CD14-positive monocyte (primary cell): ENCODE measurements at regions not wholly inside any gene's neighbourhood (a gene's known extent, or its start where the extent isn't known, plus 50 kb on each side); places are given as distances from the start of the nearest gene placed in this dataset.

Source experiments
- DNase-seq, 3 donors: peaks; one replicate each; pipeline ENCODE4 v3.0.0-alpha.2; 2011 to 2022
- H2AFZ ChIP-seq: 2 replicates; pipeline ENCODE4 v1.6.0; 2012; ENCODE audit warnings: mild to moderate bottlenecking, low read depth, low read length, inconsistent platforms; ENCODE audit not compliant: insufficient read depth, poor library complexity, severe bottlenecking
- H3K27ac ChIP-seq, 2 donors: 1 replicate in 1 of 2; 2 replicates in 1 of 2; pipeline ENCODE4 v1.5.1; 2012 to 2013; ENCODE audit warnings: low read length in 2 of 2, control low read depth in 1 of 2, inconsistent platforms in 1 of 2, low read depth in 1 of 2, mild to moderate bottlenecking in 1 of 2
- H3K27me3 ChIP-seq, 2 donors: one replicate each; pipeline versions ENCODE4 v1.6.0 to v1.6.1; 2011 to 2013; ENCODE audit warnings: low read length in 2 of 2; ENCODE audit not compliant: control insufficient read depth in 2 of 2, insufficient read depth in 2 of 2
- H3K36me3 ChIP-seq, 2 donors: replicated peaks in 1 of 2; 1 replicate in 1 of 2; 2 replicates in 1 of 2; pipeline versions ENCODE4 v1.5.1 to v1.6.1; 2012 to 2013; ENCODE audit warnings: low read length in 2 of 2, control low read depth in 1 of 2, inconsistent platforms in 1 of 2, mild to moderate bottlenecking in 1 of 2; ENCODE audit not compliant: insufficient read depth in 2 of 2, control insufficient read depth in 1 of 2
- H3K4me1 ChIP-seq, 2 donors: 1 replicate in 1 of 2; 2 replicates in 1 of 2; pipeline versions ENCODE4 v1.5.1 to v1.6.1; 2012 to 2013; ENCODE audit warnings: low read length in 2 of 2, control low read depth in 1 of 2, inconsistent platforms in 1 of 2, mild to moderate bottlenecking in 1 of 2, moderate library complexity in 1 of 2; ENCODE audit not compliant: insufficient read depth in 2 of 2, control insufficient read depth in 1 of 2
- H3K4me2 ChIP-seq: replicated peaks from 2 replicates; pipeline ENCODE3; 2012; ENCODE audit warnings: low read length, moderate library complexity, mild to moderate bottlenecking; ENCODE audit not compliant: poor library complexity, severe bottlenecking; ENCODE audit errors: extremely low read depth
- H3K4me3 ChIP-seq, 3 experiments: fragments of 200-600 bp in 1 of 3; sonication (generic) in 1 of 3; replicated peaks in 1 of 3; 1 replicate in 2 of 3; 2 replicates in 1 of 3; pipeline ENCODE4 v1.5.1; 2011 to 2013; ENCODE audit warnings: low read length in 3 of 3, mild to moderate bottlenecking in 3 of 3, control low read depth in 2 of 3, low read depth in 2 of 3, inconsistent platforms in 1 of 3, moderate library complexity in 1 of 3
- H3K79me2 ChIP-seq: 2 replicates; pipeline ENCODE4 v1.6.0; 2012; ENCODE audit warnings: mild to moderate bottlenecking, control low read depth, inconsistent platforms, low read length, moderate library complexity; ENCODE audit not compliant: insufficient read depth
- H3K9ac ChIP-seq: 2 replicates; pipeline ENCODE4 v1.6.0; 2017; ENCODE audit warnings: low read length, mild to moderate bottlenecking; ENCODE audit not compliant: insufficient read depth, poor library complexity, severe bottlenecking
- H3K9me3 ChIP-seq, 2 donors: replicated peaks in 1 of 2; 1 replicate in 1 of 2; 2 replicates in 1 of 2; pipeline versions ENCODE4 v1.5.1 to v1.6.1; 2012 to 2013; ENCODE audit warnings: low read length in 2 of 2, control low read depth in 1 of 2; ENCODE audit not compliant: control insufficient read depth in 1 of 2, insufficient read depth in 1 of 2
- H4K20me1 ChIP-seq: 2 replicates; pipeline ENCODE4 v1.6.0; 2012; ENCODE audit warnings: mild to moderate bottlenecking, low read length, control low read depth, moderate library complexity; ENCODE audit not compliant: insufficient read depth
- H3K27ac Mint-ChIP-seq, 7 donors: one replicate each; pipeline ENCODE4 v1.8.0; 2020; ENCODE audit warnings: mild to moderate bottlenecking in 7 of 7, mixed read lengths in 7 of 7, moderate library complexity in 6 of 7, inconsistent platforms in 2 of 7
- H3K27me3 Mint-ChIP-seq, 3 donors: one replicate each; pipeline ENCODE4 v1.8.0; 2021 to 2022; ENCODE audit warnings: low read depth in 3 of 3, mild to moderate bottlenecking in 3 of 3, mixed read lengths in 3 of 3, moderate library complexity in 3 of 3, inconsistent platforms in 1 of 3
- H3K36me3 Mint-ChIP-seq, 2 donors: one replicate each; pipeline ENCODE4 v1.8.0; 2020; ENCODE audit warnings: mixed read lengths in 2 of 2, inconsistent platforms in 1 of 2, mild to moderate bottlenecking in 1 of 2
- H3K4me1 Mint-ChIP-seq: one replicate; pipeline ENCODE4 v1.8.0; 2020; ENCODE audit warnings: mild to moderate bottlenecking, mixed read lengths
- H3K4me3 Mint-ChIP-seq, 2 donors: one replicate each; pipeline ENCODE4 v1.8.0; 2020; ENCODE audit warnings: mild to moderate bottlenecking in 2 of 2, mixed read lengths in 2 of 2, moderate library complexity in 1 of 2
- H3K9me3 Mint-ChIP-seq, 7 donors: one replicate each; pipeline ENCODE4 v1.8.0; 2020 to 2022; ENCODE audit warnings: mixed read lengths in 7 of 7, mild to moderate bottlenecking in 6 of 7, moderate library complexity in 6 of 7, inconsistent platforms in 2 of 7
- WGBS: methylation state at CpG from one replicate; pipeline ENCODE4 v1.1.5; 2013; ENCODE audit warnings: missing lambda C conversion rate; ENCODE audit not compliant: insufficient coverage; 5-methylcytosine and 5-hydroxymethylcytosine counted together
- intact Hi-C, 2 donors: fragments of 100-400 bp; cut with micrococcal nuclease; formaldehyde crosslinking; loops; one replicate each; pipeline versions ENCODE4 v1.15.0 to v1.15.1; 2023
- TF ChIP-seq, protein P1 (sequence below): fragments of 200-600 bp; IDR thresholded peaks from one replicate; pipeline ENCODE4 v1.8.0; 2022; ENCODE audit warnings: antibody characterized with exemption, mild to moderate bottlenecking

GRCh38 chr3:168824107-168824506 is 728.4 kb upstream of the GOLIM4 start:
- no peak overlapping the region for H3K27ac Mint-ChIP-seq
- Histone ChIP-seq H3K79me2 (no peaks in the 10 kb centered on the region), H4K20me1 (no peaks in the 10 kb centered on the region), H3K4me1 (no peaks in the 10 kb centered on the region), H3K4me2 (no peak overlapping the region), H3K27me3 (no peaks in the 10 kb centered on the region), H3K9ac (no peak overlapping the region), H3K36me3 (no peaks in the 10 kb centered on the region), H3K27ac (no peak overlapping the region), H3K4me3 (no peak overlapping the region), H3K9me3 (no peaks in the 10 kb centered on the region), H2AFZ (no peak overlapping the region)
- 100% methylated on average over 1 of the region's 2 CpGs for WGBS
- no peaks in the 10 kb centered on the region for H3K9me3 Mint-ChIP-seq
- H3K27me3 Mint-ChIP-seq, result peaks cover 0 to 4% (median 0%) of the 10 kb centered on the region in 3 donors
- no peaks in the 10 kb centered on the region for H3K36me3 Mint-ChIP-seq
- DNase-seq, result no peak
- TF ChIP-seq, protein P1, sequence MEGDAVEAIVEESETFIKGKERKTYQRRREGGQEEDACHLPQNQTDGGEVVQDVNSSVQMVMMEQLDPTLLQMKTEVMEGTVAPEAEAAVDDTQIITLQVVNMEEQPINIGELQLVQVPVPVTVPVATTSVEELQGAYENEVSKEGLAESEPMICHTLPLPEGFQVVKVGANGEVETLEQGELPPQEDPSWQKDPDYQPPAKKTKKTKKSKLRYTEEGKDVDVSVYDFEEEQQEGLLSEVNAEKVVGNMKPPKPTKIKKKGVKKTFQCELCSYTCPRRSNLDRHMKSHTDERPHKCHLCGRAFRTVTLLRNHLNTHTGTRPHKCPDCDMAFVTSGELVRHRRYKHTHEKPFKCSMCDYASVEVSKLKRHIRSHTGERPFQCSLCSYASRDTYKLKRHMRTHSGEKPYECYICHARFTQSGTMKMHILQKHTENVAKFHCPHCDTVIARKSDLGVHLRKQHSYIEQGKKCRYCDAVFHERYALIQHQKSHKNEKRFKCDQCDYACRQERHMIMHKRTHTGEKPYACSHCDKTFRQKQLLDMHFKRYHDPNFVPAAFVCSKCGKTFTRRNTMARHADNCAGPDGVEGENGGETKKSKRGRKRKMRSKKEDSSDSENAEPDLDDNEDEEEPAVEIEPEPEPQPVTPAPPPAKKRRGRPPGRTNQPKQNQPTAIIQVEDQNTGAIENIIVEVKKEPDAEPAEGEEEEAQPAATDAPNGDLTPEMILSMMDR, result no peak
- H3K4me3 Mint-ChIP-seq, result no peak overlapping the region
- intact Hi-C loops, result no loop called here
- peaks cover 12% of the 10 kb centered on the region for H3K4me1 Mint-ChIP-seq

- Mint-ChIP-seq H3K4me3 (no peak overlapping the region), H3K4me1 (peaks cover 8% of the 10 kb centered on the region), H3K27me3 (peaks cover 0 to 4% (median 0%) of the 10 kb centered on the region in 3 donors), H3K27ac (no peak overlapping the region), H3K36me3 (no peaks in the 10 kb centered on the region), H3K9me3 (no peaks in the 10 kb centered on the region)
- Histone ChIP-seq H3K79me2 (no peaks in the 10 kb centered on the region), H3K36me3 (no peaks in the 10 kb centered on the region), H4K20me1 (no peaks in the 10 kb centered on the region), H3K4me3 (no peak overlapping the region), H3K27ac (no peak overlapping the region), H3K9me3 (no peaks in the 10 kb centered on the region), H3K9ac (no peak overlapping the region), H3K27me3 (no peaks in the 10 kb centered on the region), H3K4me2 (no peak overlapping the region), H3K4me1 (no peaks in the 10 kb centered on the region), H2AFZ (no peak overlapping the region)
- TF ChIP-seq, protein P1, result no peak
- 95% methylated on average over 3 of the region's 5 CpGs for whole genome bisulfite sequencing
- no peak for DNase-seq
- intact Hi-C loops, result no loop called here
Measured at GRCh38 chr3:168823466-168823865, 727.7 kb upstream of the GOLIM4 start.
